ENCODE measurements at regions not wholly inside any gene's neighbourhood (a gene's known extent, or its start where the extent isn't known, plus 50 kb on each side); places are given as distances from the start of the nearest gene placed in this dataset.
A peak's percentile ranks its signal among the peaks of the same experiment; 100 is the strongest.

- DNase-seq (ENCODE audit: low spot score), result no peak
These were observed 258.7 kb upstream of the CLINT1 start for GRCh38 chr5:158117467-158118160.

DNA sequence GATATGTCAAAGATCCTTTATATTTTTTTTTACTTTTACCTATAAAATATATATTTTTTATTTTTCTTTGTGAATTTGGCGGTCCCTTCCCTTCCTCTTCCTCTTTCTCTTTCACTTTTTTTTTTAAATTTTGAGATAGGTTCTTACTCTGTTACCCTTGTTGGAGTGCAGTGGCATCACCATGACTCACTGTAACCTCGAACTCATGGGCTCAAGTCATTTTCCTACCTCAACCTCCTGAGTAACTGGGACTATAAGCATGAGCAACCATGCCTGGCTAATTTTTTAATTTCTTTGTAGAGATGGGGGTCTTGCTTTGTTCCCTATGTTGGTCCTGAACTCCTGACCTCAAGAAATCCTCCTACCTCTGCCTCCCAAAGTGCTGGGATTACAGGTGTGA is 258.0 kb upstream of the CLINT1 start:
- no peak for DNase-seq (ENCODE audit: low spot score)

DNA sequence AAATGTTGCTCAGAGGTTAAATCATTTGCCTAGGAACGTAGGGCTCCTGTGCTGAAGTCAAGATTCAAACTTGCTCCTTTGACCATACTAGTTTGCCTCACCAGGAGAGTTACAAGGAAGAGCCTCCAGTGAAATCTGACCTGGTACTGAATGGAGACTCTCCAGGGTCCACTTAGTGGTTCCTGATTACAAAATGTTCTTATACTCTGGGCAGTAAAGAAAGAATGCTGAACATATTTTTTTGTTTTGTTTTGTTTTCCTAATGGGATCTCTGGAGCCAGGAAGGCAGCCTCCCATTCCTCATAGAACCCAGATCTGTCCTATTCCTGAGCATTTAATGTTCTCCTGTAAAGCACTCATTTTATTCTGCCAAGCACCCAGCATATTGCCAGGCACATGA is 256.5 kb upstream of the CLINT1 start:
- DNase-seq (ENCODE audit: low spot score), result no peak

GRCh38 chr5:158108177-158108576 is 249.2 kb upstream of the CLINT1 start:
- no peak for DNase-seq (ENCODE audit: low spot score)

DNA sequence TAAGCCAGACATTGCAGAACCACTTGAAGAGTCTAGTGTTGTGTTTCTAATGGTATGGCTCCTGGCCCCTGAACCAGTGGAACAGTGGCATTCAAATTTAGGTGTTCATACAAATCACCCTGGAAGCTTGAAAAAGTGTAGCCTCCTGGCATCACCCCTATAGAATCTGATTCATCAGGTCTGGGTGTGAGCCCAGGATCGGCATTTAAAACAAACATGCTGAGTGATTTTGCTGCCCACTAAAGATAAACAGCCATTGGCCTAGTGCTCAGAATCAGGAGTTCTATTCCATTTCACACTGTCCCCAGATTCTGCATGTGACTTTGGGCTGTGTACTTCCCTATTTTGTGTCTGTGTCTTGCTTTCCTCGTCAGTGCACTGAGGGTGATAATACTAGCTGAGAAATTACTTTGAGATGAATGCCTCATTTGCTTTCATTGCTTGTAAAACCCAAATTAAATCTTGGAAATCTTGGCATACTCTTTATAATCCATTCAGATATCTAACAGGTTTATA is 241.5 kb upstream of the CLINT1 start:
- DNase-seq (ENCODE audit: low spot score), result no peak

- no peak for DNase-seq (ENCODE audit: low spot score)
These were observed 240.7 kb upstream of the CLINT1 start for GRCh38 chr5:158099571-158100105.

GRCh38 chr5:158096835-158097234 is 237.9 kb upstream of the CLINT1 start:
- DNase-seq (ENCODE audit: low spot score), result no peak

DNA sequence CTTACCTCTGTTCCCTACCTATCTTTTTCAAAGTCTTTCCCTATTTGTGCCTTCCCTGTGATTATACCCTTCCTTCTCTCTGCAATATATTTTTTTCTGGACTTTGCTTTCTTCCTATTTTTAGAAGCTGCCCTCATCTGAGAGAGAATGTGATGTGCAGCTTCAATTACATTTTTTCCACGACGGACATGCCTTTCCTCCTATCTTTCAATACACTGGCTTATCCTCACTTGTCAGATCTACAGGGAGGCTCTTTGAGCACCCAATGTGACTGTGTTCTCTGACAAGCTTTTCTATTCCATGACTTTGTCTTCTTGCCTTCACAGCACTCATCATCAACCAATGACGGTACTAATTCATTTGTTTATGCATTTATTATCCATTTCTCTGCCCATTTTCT is 227.9 kb upstream of the CLINT1 start:
- no peak for DNase-seq (ENCODE audit: low spot score)

GRCh38 chr5:158084292-158084691 is 225.3 kb upstream of the CLINT1 start:
- DNase-seq (ENCODE audit: low spot score), result no peak

DNA sequence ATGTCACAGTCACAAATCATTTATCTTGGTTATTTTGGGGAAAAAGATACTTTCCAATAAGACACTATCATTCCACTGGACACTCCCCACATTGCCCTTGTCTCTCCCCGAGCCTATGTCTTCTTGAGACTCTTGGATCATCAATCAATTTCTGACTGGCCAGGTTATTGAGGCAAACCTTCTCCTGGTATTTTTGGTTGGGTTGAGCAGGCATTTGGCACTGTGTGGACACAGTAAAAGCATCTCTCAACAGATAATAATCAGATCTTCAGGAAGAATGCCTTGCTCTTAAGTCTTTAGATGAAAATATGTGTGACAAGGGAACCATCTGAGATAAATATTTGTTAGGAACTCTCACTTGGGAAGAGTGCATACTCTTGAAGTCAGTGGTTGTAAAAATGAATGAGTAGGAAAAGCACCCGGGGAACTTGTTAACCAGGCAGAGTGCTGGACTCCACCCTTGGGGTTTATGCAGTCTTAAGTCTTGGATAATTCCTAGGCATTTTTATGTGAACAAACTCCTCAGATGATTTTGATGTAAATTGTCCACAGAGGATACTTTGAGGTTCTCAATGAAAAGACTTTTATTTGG is 223.8 kb upstream of the CLINT1 start:
- no peak for DNase-seq (ENCODE audit: low spot score)

- DNase-seq (ENCODE audit: low spot score), result no peak
These were observed 221.2 kb upstream of the CLINT1 start for GRCh38 chr5:158080112-158080511.

DNA sequence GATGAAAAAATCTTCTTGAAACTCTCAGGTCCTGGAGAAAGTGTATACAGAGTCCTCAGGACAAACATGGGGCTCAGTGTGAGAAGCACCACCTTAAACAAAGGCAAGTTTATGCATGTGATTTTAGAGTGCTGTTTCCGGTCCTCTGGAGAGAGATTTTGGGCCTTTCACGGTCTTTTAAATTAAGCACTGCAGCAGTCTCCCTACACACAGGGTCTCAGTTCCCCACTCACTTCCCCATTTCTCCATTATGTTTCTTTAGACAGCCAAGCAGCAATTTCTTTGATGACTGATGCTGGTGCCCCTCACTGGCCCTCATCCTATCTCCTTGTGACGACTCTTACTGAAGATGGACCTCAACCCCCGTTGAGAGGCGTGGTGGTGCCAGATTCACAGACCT is 220.2 kb upstream of the CLINT1 start:
- no peak for DNase-seq (ENCODE audit: low spot score)

- DNase-seq (ENCODE audit: low spot score), result peak; percentile 29
These were observed 216.2 kb upstream of the CLINT1 start for GRCh38 chr5:158074992-158075769.

DNA sequence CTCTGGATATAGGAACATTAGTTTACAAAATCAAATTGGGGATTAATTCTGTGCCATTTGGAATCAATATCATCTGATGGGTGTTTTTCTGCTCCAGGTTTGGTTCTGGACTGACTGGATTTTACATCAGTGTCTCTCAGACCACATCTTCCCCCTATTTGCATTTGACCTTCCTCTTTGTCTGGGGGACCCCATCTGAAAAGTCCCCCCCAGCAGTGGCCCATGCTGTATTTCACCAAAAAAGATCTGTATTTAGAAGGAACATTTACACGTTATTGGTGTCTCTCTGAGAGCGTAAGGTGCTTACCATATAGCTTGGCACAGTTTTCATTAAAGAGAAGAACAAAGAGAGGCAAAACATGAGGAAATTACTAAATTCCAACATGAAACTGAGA is 215.6 kb upstream of the CLINT1 start:
- no peak for DNase-seq (ENCODE audit: low spot score)

DNA sequence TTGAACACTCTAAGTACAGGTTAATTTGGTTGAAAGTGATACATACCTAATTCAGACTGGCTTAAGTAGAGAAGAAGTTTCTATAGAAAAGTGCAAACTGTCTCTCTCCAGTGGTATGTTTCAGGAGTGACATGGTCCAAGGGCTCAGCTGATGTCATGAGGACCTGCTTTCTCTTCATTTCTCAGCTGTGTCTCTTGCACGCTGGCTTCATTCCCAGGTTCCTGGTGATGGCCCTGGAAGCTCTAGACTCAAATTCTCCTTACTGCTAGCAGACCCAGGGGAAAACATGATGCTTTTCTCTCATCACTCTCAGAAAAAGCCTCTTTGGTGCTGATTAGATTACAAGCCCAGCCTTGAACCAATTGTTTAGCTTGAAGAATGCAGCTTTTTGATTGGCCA is 211.9 kb upstream of the CLINT1 start:
- DNase-seq (ENCODE audit: low spot score), result no peak

GRCh38 chr5:158069838-158070237 is 210.9 kb upstream of the CLINT1 start:
- DNase-seq (ENCODE audit: low spot score), result no peak

- no peak for DNase-seq (ENCODE audit: low spot score)
These were observed 210.0 kb upstream of the CLINT1 start for GRCh38 chr5:158068964-158069363.

DNA sequence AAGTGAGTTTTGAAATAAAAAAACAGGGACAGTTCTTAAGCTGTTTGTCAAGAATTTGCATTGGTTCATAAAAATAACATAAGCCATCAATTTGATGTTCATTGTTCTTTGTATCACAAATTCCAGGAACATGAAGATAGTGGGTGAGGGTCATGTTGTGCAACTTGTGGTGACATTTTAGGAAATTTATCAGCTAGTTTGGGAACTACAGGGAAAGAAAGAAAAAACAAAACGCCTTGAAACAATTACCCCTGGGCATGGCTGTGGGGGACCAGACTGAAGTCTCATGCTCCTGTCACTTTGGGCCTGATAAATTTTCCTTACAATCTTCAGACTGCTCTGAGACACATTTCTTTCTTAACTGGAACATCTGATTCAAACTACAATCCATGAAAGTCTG is 207.1 kb upstream of the CLINT1 start:
- DNase-seq (ENCODE audit: low spot score), result no peak

DNA sequence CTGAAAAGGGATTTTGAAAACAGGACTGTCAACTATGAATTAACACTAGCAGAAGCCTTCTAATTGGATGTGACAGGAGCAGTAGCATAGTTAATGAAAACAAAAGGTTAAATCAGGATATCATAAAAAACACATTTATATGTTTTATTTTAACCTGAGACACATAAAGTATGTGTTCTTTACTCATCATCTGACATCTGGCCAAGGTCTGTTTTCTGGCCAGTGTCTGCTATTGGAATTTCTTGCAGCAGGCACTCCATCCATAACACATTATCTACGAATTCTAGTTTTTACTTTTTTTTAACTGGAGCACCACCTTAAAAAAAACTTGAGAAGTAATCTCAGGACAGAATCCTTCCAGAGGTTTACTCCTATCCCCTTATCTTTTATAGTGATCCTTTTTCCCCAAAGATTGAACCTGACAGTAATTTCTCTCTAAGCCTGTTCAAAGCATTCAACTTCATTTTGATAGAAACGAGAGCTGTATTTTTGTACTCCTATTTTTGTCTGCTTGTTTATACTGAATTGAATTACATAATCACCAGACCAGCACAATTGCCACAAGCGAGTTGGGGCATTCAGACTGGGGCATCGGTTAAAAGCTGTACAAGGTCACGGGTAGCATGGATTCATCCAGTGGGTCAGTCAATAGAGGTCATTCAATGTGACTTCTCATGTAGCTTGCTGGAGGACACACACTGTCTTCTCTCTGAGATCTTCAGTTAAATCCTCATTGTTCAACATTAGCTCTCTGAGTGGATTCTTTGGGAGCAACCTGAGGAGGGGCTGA is 205.6 kb upstream of the CLINT1 start:
- no peak for DNase-seq (ENCODE audit: low spot score)

DNA sequence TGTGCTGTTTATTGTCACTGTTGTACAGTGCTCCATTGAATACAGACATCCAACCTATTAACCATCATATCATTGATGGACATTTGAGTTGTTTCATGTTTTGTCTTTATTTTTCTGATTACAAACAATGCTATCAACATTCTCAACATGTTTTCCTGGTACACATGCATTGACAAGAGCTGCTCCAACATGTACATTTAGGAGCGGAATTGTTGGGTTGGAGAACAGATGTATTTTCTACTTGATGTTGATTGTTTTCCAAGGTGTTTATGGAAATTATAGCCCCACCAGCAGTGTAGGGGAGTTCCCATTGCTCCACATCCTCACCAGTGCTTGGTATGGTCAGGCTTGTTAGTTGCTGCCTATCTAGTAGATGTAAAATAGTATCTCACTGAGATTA is 204.1 kb upstream of the CLINT1 start:
- no peak for DNase-seq (ENCODE audit: low spot score)

GRCh38 chr5:158061451-158061850 is 202.5 kb upstream of the CLINT1 start:
- DNase-seq (ENCODE audit: low spot score), result no peak

- no peak for DNase-seq (ENCODE audit: low spot score)
These were observed 201.3 kb upstream of the CLINT1 start for GRCh38 chr5:158060212-158060611.
